H9 (cell line): ENCODE measurements at regions not wholly inside any gene's neighbourhood (a gene's known extent, or its start where the extent isn't known, plus 50 kb on each side); places are given as distances from the start of the nearest gene placed in this dataset.

Experiments used
- DNase-seq: peaks from one replicate; pipeline ENCODE4 v3.0.0-alpha.2; 2017
- H2AFZ ChIP-seq: one replicate; pipeline ENCODE4 v1.6.1; 2013; ENCODE audit warnings: mild to moderate bottlenecking, low read length, control low read depth, moderate library complexity
- H2AK5ac ChIP-seq: 2 replicates; pipeline ENCODE4 v1.6.1; 2013; ENCODE audit warnings: low read length, control low read depth, mixed read lengths; ENCODE audit not compliant: insufficient read length
- H2BK120ac ChIP-seq: one replicate; pipeline ENCODE4 v1.6.1; 2013; ENCODE audit warnings: low read depth, mild to moderate bottlenecking, low read length, control low read depth, inconsistent platforms; ENCODE audit not compliant: poor library complexity, severe bottlenecking
- H2BK12ac ChIP-seq: 2 replicates; pipeline ENCODE4 v1.6.1; 2013; ENCODE audit warnings: low read length, control low read depth, mixed read lengths, low read depth; ENCODE audit not compliant: insufficient read length
- H2BK15ac ChIP-seq: 2 replicates; pipeline ENCODE4 v1.6.1; 2013; ENCODE audit warnings: low read depth, low read length, control low read depth
- H2BK20ac ChIP-seq: one replicate; pipeline ENCODE4 v1.6.1; 2013; ENCODE audit warnings: low read depth, mild to moderate bottlenecking, low read length, control low read depth, inconsistent platforms; ENCODE audit not compliant: poor library complexity, severe bottlenecking
- H2BK5ac ChIP-seq: 2 replicates; pipeline ENCODE4 v1.6.1; 2013; ENCODE audit warnings: low read length, control low read depth, mixed read lengths; ENCODE audit not compliant: insufficient read length
- H3K14ac ChIP-seq: 2 replicates; pipeline ENCODE4 v1.6.1; 2013; ENCODE audit warnings: low read length, control low read depth; ENCODE audit not compliant: insufficient read depth
- H3K18ac ChIP-seq: 2 replicates; pipeline ENCODE4 v1.6.1; 2013; ENCODE audit warnings: low read depth, mild to moderate bottlenecking, mixed read lengths, low read length, control low read depth; ENCODE audit not compliant: insufficient read length
- H3K23ac ChIP-seq: 2 replicates; pipeline ENCODE4 v1.6.1; 2013; ENCODE audit warnings: low read length, control low read depth, mixed read lengths, low read depth; ENCODE audit not compliant: insufficient read length
- H3K23me2 ChIP-seq: 2 replicates; pipeline ENCODE4 v1.6.1; 2013; ENCODE audit warnings: low read depth, mild to moderate bottlenecking, mixed read lengths, low read length, control low read depth; ENCODE audit not compliant: insufficient read length, poor library complexity, severe bottlenecking
- H3K27ac ChIP-seq: 2 replicates; pipeline ENCODE4 v1.5.1; 2013; ENCODE audit warnings: low read length, control low read depth, mixed read lengths, low read depth; ENCODE audit not compliant: insufficient read length
- H3K27me3 ChIP-seq: 2 replicates; pipeline ENCODE4 v1.6.1; 2013; ENCODE audit warnings: low read length, control low read depth, inconsistent platforms; ENCODE audit not compliant: insufficient read depth
- H3K4ac ChIP-seq: 2 replicates; pipeline ENCODE4 v1.6.1; 2013; ENCODE audit warnings: low read depth, mild to moderate bottlenecking, control low read depth, inconsistent platforms, low read length, moderate library complexity
- H3K4me1 ChIP-seq: 2 replicates; pipeline ENCODE4 v1.6.1; 2013; ENCODE audit warnings: low read length, control low read depth, inconsistent platforms; ENCODE audit not compliant: insufficient read depth
- H3K4me2 ChIP-seq: 2 replicates; pipeline ENCODE4 v1.6.1; 2013; ENCODE audit warnings: low read length, control low read depth, mixed read lengths; ENCODE audit not compliant: insufficient read length, insufficient read depth
- H3K56ac ChIP-seq: 2 replicates; pipeline ENCODE4 v1.6.1; 2013; ENCODE audit warnings: low read depth, mild to moderate bottlenecking, mixed read lengths, low read length, control low read depth; ENCODE audit not compliant: insufficient read length
- H3K79me1 ChIP-seq: 2 replicates; pipeline ENCODE4 v1.6.1; 2013; ENCODE audit warnings: low read depth, mild to moderate bottlenecking, moderate library complexity, low read length, control low read depth, inconsistent platforms; ENCODE audit not compliant: insufficient read depth, poor library complexity, severe bottlenecking
- H3K79me2 ChIP-seq: 2 replicates; pipeline ENCODE4 v1.6.1; 2013; ENCODE audit warnings: low read length, control low read depth, inconsistent platforms; ENCODE audit not compliant: insufficient read depth
- H3K9ac ChIP-seq: 2 replicates; pipeline ENCODE4 v1.6.1; 2013; ENCODE audit warnings: low read length, control low read depth, mixed read lengths; ENCODE audit not compliant: insufficient read length; ENCODE audit errors: extremely low read depth
- H3K9me3 ChIP-seq: one replicate; pipeline ENCODE4 v1.6.1; 2013; ENCODE audit warnings: low read depth, low read length, inconsistent platforms; ENCODE audit not compliant: control insufficient read depth
- H3T11ph ChIP-seq: one replicate; pipeline ENCODE4 v1.6.1; 2013; ENCODE audit warnings: mild to moderate bottlenecking, low read length, control low read depth, inconsistent platforms
- H4K20me1 ChIP-seq: one replicate; pipeline ENCODE4 v1.6.1; 2013; ENCODE audit not compliant: control insufficient read depth, insufficient read length, insufficient read depth
- H4K5ac ChIP-seq: 2 replicates; pipeline ENCODE4 v1.6.1; 2013; ENCODE audit warnings: low read depth, mild to moderate bottlenecking, mixed read lengths, low read length, control low read depth; ENCODE audit not compliant: insufficient read length
- H4K8ac ChIP-seq: replicated peaks from 2 replicates; pipeline ENCODE4 v1.6.1; 2013; ENCODE audit warnings: low read length, control low read depth, mixed read lengths, low read depth; ENCODE audit not compliant: insufficient read length
- H4K91ac ChIP-seq: 2 replicates; pipeline ENCODE4 v1.6.1; 2013; ENCODE audit warnings: low read depth, mild to moderate bottlenecking, moderate library complexity, mixed read lengths, low read length, control low read depth; ENCODE audit not compliant: insufficient read length
- H3K27ac Mint-ChIP-seq, 3 experiments: 2 replicates in 2 of 3; 3 replicates in 1 of 3; pipeline ENCODE4 v1.8.0; 2020 to 2021; ENCODE audit warnings: mixed read lengths in 3 of 3, mild to moderate bottlenecking in 1 of 3, moderate library complexity in 1 of 3
- H3K27me3 Mint-ChIP-seq: 2 replicates; pipeline ENCODE4 v1.8.0; 2021; ENCODE audit warnings: low read depth, mild to moderate bottlenecking, moderate library complexity, mixed read lengths
- H3K36me3 Mint-ChIP-seq, 3 experiments: 2 replicates in 2 of 3; 3 replicates in 1 of 3; pipeline ENCODE4 v1.8.0; 2020 to 2021; ENCODE audit warnings: low read depth in 3 of 3, mixed read lengths in 3 of 3; ENCODE audit not compliant: insufficient read depth in 1 of 3
- H3K4me1 Mint-ChIP-seq, 2 experiments: 2 replicates each; pipeline ENCODE4 v1.8.0; 2020; ENCODE audit warnings: mixed read lengths in 2 of 2
- H3K4me3 Mint-ChIP-seq, 2 experiments: 2 replicates in 1 of 2; 3 replicates in 1 of 2; pipeline ENCODE4 v1.8.0; 2020 to 2021; ENCODE audit warnings: mild to moderate bottlenecking in 2 of 2, mixed read lengths in 2 of 2, moderate library complexity in 1 of 2
- H3K9me3 Mint-ChIP-seq, 2 experiments: 2 replicates in 1 of 2; 3 replicates in 1 of 2; pipeline ENCODE4 v1.8.0; 2020; ENCODE audit warnings: mild to moderate bottlenecking in 2 of 2, mixed read lengths in 2 of 2, moderate library complexity in 1 of 2
- WGBS: extraction: QIAGEN DNeasy Blood & Tissue Kit; methylation state at CpG from one replicate; pipeline ENCODE4 v1.1.7; 2013; ENCODE audit warnings: missing lambda C conversion rate, low lambda C conversion rate, mixed read lengths; ENCODE audit not compliant: insufficient read length; ENCODE audit errors: extremely low coverage; 5-methylcytosine and 5-hydroxymethylcytosine counted together
- TF ChIP-seq, protein P1 (sequence below): fragments of 200-600 bp; sonication (generic); conservative IDR thresholded peaks from 3 replicates; pipeline ENCODE4 v1.8.0; 2021; ENCODE audit warnings: antibody characterized with exemption, mild to moderate bottlenecking

DNA sequence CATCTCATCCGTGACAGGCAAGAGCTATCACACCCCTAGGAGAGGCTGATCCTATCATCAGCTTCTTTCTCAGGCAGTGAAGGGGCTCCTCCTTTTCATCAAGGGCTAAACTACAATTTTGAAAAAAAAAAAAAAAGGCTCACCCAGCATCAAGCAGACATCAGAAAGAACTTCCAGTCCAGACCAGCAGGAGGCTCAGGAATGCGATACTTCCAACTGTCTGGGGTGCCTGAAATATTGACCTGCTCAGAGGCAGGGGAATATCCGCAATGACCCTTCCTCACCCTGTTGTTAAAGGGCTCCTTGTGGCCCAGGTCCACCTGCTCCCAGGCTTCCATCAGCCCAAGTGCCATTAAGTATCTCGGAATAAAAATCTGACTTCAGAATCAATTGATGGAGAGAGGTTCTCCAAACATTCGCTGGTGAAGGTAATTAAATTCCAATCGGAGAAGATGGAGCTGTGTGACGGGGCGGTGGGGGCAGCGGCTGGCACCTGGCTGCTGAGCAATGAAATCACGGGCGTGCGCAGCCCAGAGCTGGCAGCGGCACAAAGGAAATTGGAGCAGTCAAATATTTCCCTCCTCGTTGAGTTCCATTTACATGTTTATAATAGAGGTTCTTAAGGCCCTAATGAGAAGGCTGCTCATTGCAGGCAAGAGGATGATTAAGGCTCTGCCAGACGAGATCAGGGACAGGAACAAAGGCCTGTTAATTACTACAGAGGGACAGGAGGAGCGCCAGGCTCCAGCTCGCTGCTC lies 69.0 kb upstream of the THY1 start:
- Histone ChIP-seq H3K4me1 (peaks cover 1% of the 10 kb centered on the region; the same call in 1 of the 2 replicates), H3K79me1 (no peaks in the 10 kb centered on the region), H4K8ac (no peak overlapping the region), H3K14ac (no peak overlapping the region), H2BK5ac (no peak overlapping the region), H2BK120ac (no peak overlapping the region), H4K91ac (no peak overlapping the region), H3K9ac (no peak overlapping the region), H3K23me2 (no peaks in the 10 kb centered on the region), H2BK15ac (no peak overlapping the region), H3K4me2 (no peak overlapping the region), H3K79me2 (no peaks in the 10 kb centered on the region), H3K23ac (no peak overlapping the region), H3K27me3 (no peaks in the 10 kb centered on the region), H3K27ac (no peak overlapping the region), H4K20me1 (peaks cover 2% of the 10 kb centered on the region), H2AFZ (no peak overlapping the region), H2BK20ac (no peak overlapping the region), H2BK12ac (no peak overlapping the region), H4K5ac (no peak overlapping the region), H3T11ph (no peak overlapping the region), H3K9me3 (no peaks in the 10 kb centered on the region), H2AK5ac (no peak overlapping the region), H3K56ac (no peak overlapping the region), H3K18ac (no peak overlapping the region), H3K4ac (no peak overlapping the region)
- peaks cover 20% of the 10 kb centered on the region for H3K27me3 Mint-ChIP-seq
- peaks cover 25 to 28% of the 10 kb centered on the region in 2 experiments for H3K4me1 Mint-ChIP-seq
- TF ChIP-seq, protein P1, sequence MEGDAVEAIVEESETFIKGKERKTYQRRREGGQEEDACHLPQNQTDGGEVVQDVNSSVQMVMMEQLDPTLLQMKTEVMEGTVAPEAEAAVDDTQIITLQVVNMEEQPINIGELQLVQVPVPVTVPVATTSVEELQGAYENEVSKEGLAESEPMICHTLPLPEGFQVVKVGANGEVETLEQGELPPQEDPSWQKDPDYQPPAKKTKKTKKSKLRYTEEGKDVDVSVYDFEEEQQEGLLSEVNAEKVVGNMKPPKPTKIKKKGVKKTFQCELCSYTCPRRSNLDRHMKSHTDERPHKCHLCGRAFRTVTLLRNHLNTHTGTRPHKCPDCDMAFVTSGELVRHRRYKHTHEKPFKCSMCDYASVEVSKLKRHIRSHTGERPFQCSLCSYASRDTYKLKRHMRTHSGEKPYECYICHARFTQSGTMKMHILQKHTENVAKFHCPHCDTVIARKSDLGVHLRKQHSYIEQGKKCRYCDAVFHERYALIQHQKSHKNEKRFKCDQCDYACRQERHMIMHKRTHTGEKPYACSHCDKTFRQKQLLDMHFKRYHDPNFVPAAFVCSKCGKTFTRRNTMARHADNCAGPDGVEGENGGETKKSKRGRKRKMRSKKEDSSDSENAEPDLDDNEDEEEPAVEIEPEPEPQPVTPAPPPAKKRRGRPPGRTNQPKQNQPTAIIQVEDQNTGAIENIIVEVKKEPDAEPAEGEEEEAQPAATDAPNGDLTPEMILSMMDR: peak; percentile 58; the same call in 2 of the 3 replicates
- H3K9me3 Mint-ChIP-seq: no peaks in the 10 kb centered on the region; a peak in 1 of 5 replicates
- no peak for DNase-seq
- H3K4me3 Mint-ChIP-seq: no peak overlapping the region
- no peak overlapping the region for H3K27ac Mint-ChIP-seq
- no CpG with 5 or more reads among the region's 17 CpGs for WGBS
- no peaks in the 10 kb centered on the region for H3K36me3 Mint-ChIP-seq
